RCC 7860 (cell line): ENCODE measurements at regions not wholly inside any gene's neighbourhood (a gene's known extent, or its start where the extent isn't known, plus 50 kb on each side); places are given as distances from the start of the nearest gene placed in this dataset.
"Not testable (repeated sequence)": the region's sequence is repeated elsewhere in the genome, so short reads cannot be mapped to it uniquely, and the experiment has no call there.

Experiments
- DNase-seq: peaks from one replicate; pipeline ENCODE4 v3.0.0-alpha.2; 2015; ENCODE audit warnings: low spot score
- FAIRE-seq: peaks from 2 replicates; lab custom pipeline; 2012; peaks lifted over from hg19 to GRCh38; lab: Jason Lieb, UNC

GRCh38 chr17:43345515-43345914 is 53.3 kb upstream of the ARL4D start:
- not testable (repeated sequence) for FAIRE-seq, DNase-seq

DNA sequence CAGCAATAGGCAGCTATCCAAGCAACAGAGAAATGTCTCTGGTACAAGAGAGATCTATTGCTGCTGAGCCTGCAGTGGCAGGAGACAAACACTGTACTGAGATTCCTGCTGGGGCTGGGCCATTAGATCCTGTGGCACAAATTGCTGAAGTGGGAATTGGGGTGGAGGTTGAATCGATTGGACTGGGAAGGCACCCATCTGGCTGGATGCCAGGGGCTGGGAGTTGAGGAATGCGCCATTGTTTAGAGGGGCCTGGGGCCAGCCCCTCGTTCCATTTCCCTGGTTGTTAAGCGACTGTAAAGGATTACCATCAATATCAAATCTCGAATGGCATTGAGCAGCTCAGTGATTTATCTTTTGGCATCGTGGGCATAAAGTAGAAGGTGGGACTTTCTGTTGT is 54.1 kb upstream of the ARL4D start:
- DNase-seq (no peak), FAIRE-seq (no peak)

DNA sequence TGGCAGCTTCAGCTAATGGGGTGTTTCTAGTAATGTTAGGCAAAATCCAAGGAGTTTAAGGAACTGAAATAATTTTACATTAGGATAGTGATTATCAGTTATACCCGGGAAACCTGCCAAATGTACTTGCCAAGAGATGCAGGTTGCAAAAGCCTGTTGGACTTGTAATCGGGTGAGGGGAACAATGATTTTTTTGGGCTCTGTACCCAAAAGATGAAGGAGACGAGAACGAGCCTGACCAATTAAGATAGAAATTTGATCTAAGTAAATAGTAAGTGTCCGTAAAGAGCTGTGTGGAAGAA is 56.3 kb upstream of the ARL4D start:
- DNase-seq (no peak), FAIRE-seq (no peak)

- FAIRE-seq (no peak), DNase-seq (no peak)
Measured at GRCh38 chr17:43341715-43342588, 56.8 kb upstream of the ARL4D start.

DNA sequence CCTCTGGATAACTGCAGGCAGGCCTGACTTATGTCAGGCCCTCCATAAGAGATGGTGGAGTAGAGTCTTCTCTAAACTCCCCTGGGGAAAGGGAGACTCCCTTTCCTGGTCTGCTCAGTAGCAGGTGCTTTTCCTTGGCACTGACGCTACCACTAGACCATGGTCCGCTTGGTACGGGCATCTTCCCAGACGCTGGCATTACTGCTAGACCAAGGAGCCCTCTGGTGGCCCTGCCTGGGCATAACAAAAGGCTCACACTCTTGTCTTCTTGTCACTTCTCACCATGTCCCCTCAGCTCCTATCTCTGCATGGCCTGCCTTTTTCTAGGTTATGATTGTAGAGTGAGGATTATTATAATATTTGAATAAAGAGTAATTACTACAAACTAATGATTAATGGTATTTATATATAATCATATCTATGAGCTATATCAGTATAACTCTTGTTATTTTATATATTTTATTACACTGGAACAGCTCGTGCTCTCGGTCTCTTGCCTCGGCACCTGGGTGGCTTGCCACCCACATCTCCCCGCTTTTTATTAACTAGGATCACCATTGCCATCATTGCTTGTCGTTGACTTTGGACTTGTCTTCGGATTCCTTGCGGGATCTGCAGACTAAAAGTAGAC is 59.8 kb upstream of the ARL4D start:
- FAIRE-seq, result no peak
- peak; percentile 40 for DNase-seq

- no peak for DNase-seq
- no peak for FAIRE-seq
Measured at GRCh38 chr17:43337684-43338428, 60.9 kb upstream of the ARL4D start.

DNA sequence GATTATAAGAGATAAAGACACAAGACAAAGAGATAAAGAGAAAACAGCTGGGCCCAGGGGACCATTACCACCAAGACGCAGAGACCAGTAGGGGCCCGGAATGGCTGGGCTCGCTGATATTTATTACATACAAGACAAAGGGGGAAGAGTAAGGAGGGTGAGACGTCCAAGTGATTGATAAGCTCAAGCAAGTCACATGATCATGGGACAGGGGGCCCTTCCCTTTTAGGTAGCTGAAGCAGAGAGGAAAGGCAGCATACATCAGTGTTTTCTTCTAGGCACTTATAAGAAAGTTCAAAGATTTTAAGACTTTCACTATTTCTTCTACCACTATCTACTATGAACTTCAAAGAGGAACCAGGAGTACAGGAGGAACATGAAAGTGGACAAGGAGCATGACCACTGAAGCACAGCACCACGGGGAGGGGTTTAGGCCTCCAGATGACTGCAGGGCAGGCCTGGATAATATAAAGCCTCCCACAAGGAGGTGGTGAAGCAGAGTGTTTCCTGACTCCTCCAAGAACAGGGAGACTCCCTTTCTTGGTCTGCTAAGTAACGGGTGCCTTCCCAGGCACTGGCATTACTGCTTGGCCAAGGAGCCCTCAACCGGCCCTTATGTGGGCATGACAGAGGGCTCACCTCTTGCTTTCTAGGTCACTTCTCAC is 63.9 kb upstream of the ARL4D start:
- DNase-seq (no peak), FAIRE-seq (no peak)

DNA sequence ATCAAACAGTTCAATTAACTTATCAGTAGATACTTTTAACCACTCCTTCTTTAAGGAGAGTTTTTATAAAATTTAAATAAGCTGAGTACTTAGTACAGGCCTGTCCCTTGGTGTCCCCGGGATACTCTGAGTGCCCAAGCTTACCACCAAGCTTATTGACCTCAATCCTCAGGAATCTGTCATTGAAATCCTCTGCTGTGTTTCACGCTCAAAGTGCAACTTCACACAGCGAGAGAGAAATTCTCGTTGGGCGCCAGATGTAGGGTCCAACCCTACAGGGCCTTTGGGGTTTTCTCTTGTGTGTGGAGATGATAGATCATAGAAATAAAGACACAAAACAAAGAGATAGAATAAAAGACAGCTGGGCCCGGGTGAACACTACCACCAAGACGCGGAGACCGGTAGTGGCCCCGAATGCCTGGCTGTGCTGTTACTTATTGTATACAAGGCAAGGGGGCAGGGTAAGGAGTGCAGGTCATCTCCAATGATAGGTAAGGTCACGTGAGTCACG is 65.3 kb upstream of the ARL4D start:
- no peak for FAIRE-seq
- no peak for DNase-seq

GRCh38 chr17:43332230-43332629 is 66.6 kb upstream of the ARL4D start:
- DNase-seq, result no peak
- FAIRE-seq, result no peak

DNA sequence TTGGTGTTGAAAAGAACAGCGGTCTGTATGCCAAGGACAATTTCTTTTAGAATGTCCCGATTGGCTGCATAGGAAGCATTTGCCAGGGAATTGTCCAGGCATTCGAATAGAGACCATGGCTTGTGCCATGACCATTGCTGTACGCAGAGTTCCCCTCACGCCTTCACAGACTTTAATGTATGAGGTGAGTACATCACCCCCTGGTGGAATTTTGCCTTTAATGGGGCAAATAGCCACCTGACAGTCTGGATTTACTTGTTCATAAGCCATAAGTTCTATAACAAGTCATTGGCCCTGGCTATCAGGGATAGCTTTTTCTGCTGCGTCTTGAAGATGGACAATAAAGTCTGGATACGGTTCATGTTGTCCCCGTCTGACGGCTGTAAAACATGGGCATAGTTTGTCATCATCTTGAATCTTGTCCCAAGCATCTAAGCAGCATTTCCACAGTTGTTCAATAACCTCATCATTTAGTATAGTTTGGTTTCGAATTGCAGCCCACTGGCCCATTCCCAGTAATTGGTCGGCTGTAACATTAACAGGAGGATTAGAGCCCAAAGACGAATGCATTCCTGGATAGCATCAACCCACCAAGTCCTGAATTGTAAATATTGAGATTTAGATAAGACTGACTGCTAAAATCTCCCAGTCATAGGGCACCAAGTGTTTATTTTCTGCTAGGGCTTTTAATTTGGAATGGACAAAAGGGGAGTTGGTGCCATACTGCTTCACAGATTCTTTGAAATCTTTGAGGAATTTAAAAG is 67.7 kb upstream of the ARL4D start:
- DNase-seq, result no peak
- FAIRE-seq, result no peak

- DNase-seq, result no peak
- no peak for FAIRE-seq
Measured at GRCh38 chr17:43329183-43329582, 69.6 kb upstream of the ARL4D start.

DNA sequence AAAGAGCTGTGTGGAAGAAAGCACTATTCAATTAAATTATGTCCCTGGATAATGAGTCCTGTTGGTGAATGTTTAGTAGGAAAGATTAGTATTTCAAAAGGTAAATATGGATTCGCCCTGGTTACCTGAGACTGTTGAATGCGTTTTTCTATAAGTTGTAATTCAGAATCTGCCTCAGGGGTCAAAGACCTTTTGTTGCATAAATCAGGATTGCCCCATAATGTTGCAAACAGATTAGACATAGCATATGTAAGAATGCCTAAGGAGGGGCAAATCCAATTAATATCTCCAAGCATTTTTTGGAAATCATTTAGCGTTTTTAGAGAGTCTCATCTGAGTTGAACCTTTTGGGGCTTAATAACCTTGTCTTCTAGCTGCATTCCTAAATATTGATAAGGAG is 70.1 kb upstream of the ARL4D start:
- FAIRE-seq, result no peak
- no peak for DNase-seq

GRCh38 chr17:43327834-43328420 is 70.9 kb upstream of the ARL4D start:
- no peak for DNase-seq
- FAIRE-seq, result no peak

DNA sequence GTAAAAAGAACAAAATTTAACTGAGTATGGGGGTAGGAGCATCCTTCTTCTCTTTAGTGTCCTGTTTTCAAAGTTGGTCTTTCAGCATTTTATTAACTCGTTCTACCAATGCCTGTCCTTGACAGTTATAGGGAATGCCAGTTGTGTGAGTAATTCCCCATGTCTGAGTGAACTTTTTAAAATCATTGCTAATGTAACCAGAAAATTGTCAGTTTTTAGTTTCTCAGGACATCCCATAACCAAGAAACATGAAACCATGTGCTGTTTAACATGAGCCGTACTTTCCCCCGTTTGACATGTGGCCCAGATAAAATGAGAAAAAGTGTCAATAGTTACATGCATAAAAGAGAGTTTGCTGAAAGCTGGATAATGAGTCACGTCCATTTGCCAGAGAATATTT is 71.4 kb upstream of the ARL4D start:
- DNase-seq, result no peak
- FAIRE-seq, result no peak

DNA sequence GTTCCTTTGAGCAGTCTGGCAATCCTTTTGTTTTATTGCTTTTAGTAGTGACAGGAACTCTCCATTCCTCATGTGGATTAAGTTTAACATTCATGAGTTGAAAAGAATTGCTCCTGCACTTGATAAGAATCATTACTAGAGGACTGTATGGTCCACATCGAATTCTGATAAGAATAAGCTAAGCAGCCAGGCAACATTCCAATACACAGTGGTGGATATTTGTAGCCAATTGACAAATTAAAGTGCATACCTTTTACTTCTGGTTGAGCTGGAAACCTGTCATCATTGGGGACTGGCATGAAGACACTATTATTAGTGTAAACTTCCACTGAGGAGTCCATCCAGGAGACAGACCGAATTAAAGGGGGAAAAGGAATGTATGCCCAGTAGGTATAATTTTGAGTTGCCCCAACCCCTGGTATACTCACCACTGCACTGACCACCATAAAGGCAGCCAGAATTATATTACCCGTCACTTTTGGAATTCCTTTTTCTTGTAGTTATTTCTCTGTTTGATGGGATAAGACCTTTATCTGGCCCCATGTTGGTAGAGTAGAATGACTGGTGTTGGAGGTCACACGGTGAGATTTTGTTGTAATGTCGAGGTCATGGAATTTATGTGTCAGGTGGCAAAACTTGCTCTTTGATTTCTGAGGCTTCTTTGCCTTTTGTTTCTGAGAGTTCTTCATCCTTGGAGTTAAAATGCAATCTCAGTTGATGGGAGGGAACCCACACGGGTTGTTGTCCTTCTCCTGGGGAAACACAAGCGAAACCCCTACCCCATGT is 72.1 kb upstream of the ARL4D start:
- DNase-seq (no peak), FAIRE-seq (no peak)

DNA sequence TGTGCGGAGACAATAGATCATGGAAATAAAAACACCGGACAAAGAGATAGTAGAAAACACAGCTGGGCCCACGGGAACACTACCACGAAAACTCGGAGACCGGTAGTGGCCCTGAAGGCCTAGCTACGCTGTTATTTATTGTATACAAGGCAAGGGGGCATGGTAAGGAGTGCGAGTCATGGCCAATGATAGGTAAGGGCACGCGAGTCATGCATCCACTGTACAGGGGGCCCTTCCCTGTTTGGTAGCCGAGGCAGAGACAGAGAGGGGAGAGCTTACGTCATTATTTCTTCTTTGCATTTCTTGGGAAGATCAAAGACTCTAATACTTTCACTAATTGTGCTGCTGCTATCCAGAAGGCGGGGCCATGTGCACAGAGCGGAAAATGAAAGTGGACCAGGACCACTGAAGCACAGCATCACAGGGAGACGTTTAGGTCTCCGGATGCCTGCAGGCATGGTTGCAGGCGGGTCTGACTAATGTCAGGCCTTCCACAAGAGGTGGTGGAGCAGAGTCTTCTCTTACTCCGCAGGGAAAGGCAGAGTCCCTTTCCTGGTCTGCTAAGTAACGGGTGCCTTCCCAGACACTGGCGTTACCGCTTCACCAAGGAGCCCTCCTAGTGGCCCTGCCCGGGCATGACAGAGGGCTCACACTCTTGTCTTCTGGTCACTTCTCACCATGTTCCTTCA is 74.4 kb upstream of the ARL4D start:
- FAIRE-seq (no peak), DNase-seq (peak; percentile 80)

- DNase-seq (no peak), FAIRE-seq (no peak)
Measured at GRCh38 chr17:43319293-43320124, 79.3 kb upstream of the ARL4D start.
